Sigmoid colon (tissue), 4 donors: ENCODE measurements at regions not wholly inside any gene's neighbourhood (a gene's known extent, or its start where the extent isn't known, plus 50 kb on each side); places are given as distances from the start of the nearest gene placed in this dataset.

ENCODE experiments used
- CTCF ChIP-seq, 4 experiments: fragments of 450-650 bp in 3 of 4; fragments of 200-600 bp in 1 of 4; IDR thresholded peaks; one replicate each; pipeline ENCODE4 v1.5.1; 2016 to 2019; ENCODE audit warnings: antibody characterized with exemption in 4 of 4, mild to moderate bottlenecking in 3 of 4, moderate library complexity in 2 of 4
- EP300 ChIP-seq, 4 donors: sonication (generic); formaldehyde crosslinking; IDR thresholded peaks; one replicate each; pipeline ENCODE4 v1.6.1; 2017; ENCODE audit warnings: antibody characterized with exemption in 4 of 4
- POLR2A ChIP-seq, 2 donors: fragments of 450-650 bp; IDR thresholded peaks; one replicate each; pipeline ENCODE4 v1.6.1; 2016; ENCODE audit warnings: antibody characterized with exemption in 2 of 2, mild to moderate bottlenecking in 2 of 2, moderate library complexity in 2 of 2
- POLR2AphosphoS5 ChIP-seq, 4 donors: sonication (generic); formaldehyde crosslinking; IDR thresholded peaks; one replicate each; pipeline ENCODE4 v1.6.1; 2017; ENCODE audit warnings: antibody characterized with exemption in 4 of 4

GRCh38 chr5:155200608-155201007, 187.1 kb downstream of the KIF4B start:
- no peak for TF ChIP-seq CTCF (IDR thresholded peaks at IDR 0.05)
- TF ChIP-seq POLR2A (IDR thresholded peaks at IDR 0.05): no peak
- TF ChIP-seq EP300 (IDR thresholded peaks at IDR 0.05): no peak
- TF ChIP-seq POLR2AphosphoS5 (IDR thresholded peaks at IDR 0.05): no peak
